ENCODE measurements at regions not wholly inside any gene's neighbourhood (a gene's known extent, or its start where the extent isn't known, plus 50 kb on each side); places are given as distances from the start of the nearest gene placed in this dataset.

DNA sequence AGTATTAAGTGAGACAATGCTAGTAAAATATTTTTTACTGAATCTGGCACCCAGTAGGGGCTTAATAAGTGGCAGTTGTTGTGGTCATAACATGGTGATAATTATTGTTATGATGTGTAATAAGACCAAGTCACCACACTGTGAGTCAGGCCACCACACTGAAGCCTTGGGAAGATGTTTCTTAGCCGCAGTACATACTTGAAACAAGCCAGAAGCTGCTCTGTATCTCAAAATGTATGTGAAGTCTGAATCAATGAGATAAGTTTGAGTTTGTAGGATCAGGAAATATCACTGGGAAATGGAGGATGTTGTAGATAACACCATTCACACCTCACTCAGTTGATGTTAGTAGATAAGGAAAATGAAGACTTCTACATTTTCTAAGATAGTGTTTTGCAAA lies 51.3 kb upstream of the PTPN3 start:
- DNase-seq, result no peak

DNA sequence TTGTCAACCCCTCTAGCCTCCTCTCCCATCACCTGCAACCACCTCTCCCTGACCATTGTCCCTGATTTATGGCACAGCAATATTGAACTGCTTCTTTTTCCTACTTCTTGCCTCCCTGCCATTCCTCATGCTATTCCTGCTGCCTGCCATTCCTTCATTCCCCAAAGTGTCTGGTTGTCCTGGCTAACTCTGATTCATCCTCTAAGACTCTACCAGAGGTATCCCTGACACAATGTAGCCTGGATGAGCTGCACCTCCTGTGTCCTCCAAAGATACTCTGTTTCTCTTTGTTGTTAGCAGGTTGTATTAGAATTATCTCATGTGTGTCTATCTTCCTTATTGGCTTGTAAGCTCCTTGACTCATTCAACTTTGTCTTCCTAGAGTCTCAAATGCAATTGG lies 53.5 kb upstream of the PTPN3 start:
- DNase-seq, result no peak

DNA sequence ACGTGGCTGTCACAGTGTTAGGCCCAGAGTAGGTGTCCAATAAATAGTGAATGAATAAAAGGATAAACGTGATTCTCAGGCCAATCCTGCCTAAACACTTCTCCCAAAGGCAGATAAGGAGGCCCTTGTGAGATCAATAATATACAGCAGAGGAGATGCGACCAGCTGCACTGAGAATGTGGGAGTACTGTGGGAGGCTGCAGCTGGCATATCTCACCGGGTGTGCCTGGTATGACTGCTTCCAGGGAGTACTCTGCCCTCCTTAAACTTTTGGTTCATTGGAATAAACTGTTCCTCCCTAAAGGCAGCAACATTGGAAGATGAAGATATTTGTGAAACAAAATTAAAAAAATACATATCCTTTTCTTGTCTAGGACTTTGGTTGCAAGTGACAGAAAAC lies 57.1 kb upstream of the PTPN3 start:
- no peak for DNase-seq

DNA sequence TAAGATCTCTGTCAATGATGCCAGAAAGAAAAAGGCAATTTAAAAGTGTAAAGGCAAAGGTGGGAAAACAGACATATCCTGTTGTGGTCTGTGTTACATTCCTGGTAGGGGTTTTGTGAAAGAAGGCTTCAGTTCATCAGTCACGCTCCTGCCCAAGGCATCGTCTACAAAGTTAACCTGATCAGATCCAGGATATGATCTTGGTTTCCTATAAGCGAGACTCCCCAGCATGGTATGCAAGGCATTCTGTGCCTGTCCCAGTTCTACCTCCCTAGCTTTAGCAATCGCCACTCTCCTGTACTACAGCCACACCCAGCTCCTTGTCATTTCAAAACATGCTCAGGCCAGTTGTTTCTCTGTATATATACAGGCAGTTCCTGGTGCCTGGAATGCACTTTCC lies 58.0 kb upstream of the PTPN3 start:
- no peak for DNase-seq

DNA sequence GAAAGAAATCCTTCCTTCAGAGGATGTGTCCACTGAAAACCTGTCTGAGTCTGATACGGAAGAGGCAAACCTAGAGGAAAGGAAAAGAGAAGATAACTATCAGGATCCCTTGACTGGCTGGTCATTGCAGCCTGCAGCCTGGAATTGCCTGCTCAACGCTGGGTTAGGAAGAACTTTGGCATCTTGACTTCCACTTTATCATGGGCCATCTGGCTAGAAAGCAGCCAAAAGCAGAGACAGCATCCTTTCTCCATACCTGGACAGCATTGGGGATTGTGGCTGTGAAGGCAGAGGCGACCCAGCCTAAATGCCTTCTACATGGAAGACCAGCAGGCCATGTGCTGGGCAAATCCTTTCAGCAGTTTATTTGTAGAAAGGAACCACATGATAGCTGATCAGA lies 58.7 kb upstream of the PTPN3 start:
- no peak for DNase-seq

DNA sequence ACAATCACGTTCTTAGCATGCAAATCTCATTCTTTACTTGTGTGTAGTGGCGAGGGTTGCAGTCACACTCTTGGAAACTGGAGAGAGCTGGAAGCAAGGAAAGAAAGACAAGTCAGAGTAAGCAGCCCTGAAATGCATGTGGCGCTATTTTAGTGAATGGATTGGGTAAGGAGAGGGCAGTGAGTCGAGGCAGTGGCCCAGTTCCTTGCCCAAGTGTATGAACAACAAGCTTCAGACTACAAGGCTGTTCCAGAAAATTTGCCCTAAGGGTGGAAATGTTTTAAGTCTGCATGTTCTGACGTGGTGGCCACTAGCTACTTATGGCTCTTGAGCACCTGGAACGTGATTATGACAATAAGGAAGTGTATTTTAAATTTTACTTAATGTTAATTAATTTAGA lies 59.4 kb upstream of the PTPN3 start:
- no peak for DNase-seq

DNA sequence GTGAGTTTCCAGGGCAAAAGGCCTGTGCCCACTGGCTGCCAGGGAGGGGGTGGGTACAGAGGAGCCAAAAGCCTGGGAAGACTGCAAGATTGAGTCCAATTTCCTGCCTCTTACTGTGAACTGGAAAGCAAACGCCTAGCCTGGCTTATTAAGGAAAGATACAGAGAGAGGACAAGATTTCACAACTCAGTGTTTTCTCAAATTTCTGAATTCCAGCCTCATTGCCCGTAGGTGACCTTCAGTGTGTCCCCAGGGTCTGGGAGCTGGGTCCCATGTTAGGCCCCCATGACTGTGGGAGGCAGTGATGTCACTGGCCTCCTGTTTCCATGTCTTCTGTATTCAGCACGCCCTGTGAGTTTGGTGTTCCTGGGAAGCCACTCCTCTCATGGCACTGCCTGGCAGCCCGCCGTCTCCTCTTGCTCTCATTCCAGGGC lies 60.6 kb upstream of the PTPN3 start:
- no peak for DNase-seq

DNA sequence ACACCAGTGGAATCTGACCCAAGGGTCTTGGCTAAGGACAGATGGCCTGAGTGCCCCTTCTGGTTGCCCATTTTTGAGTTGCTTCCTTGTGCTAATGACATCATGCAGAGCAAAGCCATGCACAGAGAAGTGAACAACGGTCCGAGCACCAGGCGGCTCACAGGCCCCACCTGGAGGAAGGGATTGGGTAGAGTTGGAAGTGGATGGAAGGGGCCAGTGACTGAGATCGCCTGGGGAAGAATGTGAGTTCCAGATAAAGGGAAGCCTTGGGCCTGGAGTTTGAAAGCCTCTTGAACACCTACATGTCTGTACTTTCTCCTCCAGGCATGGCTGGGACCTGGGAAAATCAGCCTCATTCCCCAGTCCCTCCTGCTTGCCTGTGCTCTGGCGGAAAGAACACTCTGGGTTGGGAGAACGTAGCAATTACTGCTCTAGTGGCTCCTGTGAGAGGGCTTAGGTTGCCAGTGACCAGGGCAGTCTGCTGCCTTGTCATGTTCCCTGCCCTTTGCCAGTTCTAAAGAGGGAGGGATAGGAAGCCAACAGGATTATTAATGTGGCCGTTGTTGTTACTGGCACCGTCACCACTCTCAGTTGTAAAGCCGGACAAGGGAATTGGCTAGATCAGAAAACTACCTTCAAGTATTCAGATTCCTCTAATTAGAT lies 62.5 kb upstream of the PTPN3 start:
- DNase-seq, result no peak

DNA sequence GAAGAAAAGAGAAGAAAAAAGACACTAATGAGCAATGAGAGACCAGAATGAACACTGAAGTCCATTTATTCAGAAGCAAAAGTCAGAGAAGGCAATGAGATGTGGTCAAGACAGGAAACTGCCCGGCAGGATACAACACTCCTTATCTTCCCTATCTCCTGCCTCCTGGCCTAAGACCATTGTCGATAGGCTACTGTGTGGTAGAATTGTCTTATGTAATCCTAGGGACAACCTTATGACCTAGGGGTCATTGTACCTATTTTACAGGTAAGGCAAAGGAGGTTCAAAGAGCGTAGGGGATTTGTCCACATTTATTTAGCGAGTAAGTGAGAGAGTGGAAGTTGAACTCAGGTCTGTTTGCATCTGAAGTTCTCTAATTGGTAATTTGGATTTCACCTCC lies 63.0 kb upstream of the PTPN3 start:
- DNase-seq, result no peak

DNA sequence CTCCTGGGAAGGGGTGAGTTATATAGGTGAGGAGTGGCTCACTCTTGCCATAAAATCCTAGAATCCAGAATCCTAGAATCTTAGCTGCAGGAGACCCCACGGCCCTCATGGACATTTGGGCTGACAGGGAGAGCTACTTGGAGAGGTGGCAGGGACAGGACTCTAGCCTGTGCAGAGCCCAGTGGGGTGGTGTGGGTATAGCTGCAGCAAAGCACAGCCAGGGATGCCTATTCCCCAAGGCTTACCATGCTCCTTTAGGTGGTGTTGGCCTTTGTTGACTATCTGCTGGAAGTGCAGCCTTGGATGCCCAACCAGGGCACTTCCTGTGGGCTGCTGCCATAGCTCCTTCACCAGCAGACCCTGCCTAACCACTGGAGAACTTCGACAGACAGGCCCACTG lies 70.0 kb upstream of the PTPN3 start:
- no peak for DNase-seq

DNA sequence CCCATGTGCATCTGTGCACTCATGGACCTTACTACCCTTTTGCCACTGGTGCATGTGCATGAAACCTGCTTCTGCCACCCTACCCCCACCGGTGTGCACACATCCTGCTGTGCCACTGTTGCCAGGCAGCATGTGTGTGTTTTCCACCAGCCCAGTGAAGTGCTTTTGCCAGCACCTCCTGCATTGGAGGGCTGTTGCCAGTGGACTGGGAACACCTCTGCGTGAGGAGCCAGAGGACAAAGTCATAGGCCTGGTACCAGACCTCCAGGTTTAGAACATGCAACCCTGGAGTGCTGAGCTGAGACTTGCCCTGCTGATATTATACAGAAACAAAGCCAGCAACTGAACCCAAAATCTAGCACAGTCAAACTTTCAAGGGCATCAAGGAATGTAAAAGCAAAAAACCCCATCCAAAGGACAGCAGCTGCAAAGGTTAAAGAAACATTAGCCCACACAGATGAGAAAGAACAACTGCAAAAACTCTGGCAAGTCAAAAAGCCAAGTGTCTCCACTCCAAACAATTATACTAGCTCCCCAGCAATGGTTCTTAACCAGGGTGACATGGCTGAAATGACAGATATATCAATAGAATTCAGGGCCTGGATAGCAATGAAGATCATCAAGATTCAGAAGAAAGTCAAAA lies 70.6 kb upstream of the PTPN3 start:
- no peak for DNase-seq

DNA sequence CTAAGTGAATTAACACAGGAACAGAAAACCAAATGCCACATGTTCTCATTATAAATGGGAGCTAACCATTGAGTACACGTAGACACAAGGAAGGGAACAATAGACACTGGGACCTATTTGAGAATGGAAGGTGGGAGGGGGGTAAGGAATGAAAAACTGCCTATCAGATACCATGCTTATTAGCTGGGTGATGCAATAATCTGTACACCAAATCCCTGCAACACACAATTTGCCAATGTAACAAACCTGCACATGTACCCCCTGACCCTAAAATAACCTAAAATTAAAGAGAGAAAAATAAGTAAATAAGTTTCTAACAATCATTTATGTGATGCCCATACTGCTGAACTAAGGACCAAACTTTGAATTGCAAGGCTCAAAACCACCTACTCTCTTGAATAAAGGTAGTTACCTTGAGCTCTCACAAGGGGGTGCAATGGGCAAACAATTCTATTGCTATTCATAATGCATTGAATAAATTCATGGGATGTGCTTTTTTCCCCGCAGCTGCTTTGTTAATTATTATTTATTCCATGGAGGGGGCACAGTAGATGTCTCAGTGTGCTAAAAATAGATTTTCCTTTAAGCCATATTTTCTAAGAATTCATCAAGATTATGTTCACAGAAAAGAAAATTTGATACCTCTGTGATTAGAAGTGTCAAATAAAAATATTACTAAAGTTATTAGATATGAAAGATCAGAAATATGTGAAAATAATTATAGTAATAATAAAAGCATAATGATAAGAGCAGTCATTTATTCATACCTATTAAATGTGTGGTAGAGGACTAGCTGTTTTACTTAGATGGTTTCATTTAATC lies 76.2 kb upstream of the PTPN3 start:
- no peak for DNase-seq

DNA sequence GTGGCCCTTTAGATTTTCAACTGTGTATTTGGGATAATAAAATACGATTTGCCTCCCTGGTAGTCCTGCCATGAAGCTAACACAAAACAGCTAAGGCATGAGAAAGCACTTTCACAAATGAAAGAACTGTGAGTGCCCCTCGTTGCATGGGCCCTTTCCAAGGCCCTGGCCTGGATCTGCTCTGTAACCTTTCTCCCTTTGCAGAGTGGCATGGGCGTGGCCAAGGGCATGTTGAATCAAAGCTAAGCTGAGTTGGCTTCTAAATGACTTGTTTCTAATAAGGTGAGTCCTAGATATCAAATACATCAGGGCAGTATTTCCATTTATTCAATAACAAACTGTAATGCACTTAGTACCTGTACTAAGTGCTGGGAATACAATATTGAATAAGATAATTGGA lies 78.7 kb upstream of the PTPN3 start:
- DNase-seq, result no peak

DNA sequence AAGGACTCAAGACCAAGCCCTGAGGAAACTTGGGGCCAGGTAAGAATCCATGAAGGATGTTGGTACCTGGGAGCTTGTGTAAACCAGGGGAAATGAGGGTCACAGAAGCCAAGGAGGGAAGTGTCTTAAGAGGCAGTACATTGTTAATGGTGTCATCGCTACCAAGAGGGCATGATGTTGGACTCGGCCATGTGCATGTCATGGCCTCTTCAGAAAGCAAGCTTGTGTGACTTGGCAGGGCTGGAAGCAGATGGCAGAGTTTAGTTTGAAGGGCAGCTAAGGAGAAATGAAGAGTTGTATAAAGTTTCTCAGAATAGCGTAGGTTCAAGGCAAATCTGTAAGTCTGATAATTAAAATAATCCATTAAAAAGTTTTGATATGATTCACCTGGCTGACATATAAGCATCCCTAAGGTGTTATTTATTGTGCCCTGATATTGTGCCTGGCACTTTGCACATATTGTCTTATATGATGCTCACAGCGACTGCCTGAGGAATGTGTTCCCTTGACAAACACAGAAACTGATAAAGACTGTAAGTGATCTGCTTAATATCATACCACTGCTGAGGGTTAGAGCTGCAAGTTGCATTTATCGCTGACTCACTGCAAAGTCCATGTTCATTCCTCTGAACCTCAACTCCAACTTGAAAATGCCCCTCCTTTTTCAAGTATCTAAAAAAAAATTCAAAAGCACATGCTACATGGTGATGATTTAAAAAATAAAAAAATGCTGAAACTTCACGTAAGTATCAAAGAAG lies 81.3 kb upstream of the PTPN3 start:
- DNase-seq, result no peak

DNA sequence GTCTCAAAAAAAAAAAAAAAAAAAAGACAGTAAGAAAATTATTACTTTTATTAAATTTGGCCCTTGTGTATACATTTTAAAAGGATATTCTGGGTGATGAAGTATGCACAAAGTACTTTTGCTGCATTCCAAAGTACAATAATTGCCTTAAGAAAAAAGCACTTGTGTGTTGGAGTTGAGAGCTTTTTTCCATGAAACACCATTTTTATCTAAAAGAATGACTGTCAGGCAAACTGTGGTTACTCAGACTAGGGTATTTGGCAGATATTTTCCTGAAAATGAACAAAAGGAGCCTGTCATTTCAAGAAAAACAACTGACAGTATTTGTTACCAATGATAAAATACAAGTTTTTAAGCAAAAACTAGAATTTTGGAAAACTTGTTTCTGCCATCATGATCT lies 84.3 kb upstream of the PTPN3 start:
- no peak for DNase-seq

DNA sequence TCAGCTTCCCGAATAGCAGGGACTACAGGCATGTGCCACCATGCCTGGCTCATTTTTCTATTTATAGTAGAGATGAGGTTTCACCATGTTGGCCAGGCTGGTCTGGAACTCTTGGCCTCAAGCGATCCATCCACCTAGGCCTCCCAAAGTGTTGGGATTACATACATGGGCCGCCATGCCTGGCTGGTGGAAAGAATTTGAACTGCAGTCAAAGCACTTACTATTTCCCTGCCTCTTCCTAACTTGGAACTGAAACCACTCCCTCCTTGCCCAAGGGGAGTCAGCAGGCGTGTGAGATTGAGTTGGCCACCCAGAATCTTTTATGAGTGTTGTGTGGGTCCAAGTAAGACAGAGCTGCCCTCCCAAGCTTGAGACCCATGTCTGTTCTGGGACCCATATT lies 86.1 kb upstream of the PTPN3 start:
- DNase-seq, result no peak

DNA sequence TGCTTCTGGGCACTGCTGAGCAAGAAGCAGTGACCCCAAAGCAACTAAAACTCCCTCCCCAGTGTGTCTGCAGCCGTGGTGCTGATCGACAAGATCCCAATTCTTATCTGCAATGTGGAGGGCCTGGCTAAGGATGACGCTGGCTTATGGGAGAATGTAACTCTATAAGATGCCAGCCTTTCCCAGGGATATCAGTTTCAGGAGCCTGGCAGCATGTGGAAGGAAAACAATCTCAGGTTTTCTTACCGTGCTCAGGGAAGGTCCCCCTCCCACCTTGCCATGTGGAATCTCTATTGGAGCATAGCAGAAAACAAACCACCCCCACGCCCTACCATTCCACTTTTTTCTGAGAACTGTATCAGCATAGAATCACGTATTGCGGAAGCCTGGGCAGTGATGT lies 87.7 kb upstream of the PTPN3 start:
- no peak for DNase-seq

DNA sequence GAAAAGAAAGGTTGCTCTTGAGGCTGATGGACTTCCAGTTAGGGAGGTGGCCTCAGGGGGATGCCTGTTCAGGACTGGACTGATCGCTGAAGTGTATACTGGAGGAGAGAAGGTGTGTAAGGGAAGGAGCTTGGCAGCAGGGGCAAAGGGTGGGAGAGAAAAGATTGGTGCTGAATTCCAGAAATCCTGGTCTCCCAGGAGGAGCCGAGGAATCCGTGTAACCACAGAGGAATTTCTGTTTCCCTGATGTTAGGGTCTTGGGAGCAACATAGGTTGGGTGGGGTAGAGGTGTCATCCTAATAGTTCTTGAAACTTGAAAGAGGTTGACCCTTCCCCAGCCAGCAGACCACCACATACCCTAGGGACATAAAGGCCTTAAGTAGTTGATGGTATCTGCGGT lies 88.9 kb upstream of the PTPN3 start:
- no peak for DNase-seq

DNA sequence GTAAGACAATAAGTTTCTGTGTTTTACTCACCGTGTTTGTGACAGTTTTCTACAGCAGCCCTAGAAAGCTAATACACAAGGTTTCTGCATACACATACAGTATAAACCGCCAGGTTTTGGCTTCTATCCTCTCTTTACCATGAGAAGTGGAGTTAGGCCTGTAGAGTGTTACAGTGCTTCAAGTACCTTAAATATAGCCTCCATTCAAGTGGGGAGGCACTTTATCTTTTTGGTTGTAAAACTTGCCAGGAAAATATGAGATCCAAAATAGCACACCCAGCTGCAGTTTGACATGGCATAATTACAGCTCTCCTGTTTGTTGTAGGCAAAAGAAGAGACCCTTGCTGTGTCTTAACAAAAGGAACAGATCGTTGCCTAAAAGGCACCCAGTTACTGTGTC lies 90.3 kb upstream of the PTPN3 start:
- DNase-seq, result no peak

DNA sequence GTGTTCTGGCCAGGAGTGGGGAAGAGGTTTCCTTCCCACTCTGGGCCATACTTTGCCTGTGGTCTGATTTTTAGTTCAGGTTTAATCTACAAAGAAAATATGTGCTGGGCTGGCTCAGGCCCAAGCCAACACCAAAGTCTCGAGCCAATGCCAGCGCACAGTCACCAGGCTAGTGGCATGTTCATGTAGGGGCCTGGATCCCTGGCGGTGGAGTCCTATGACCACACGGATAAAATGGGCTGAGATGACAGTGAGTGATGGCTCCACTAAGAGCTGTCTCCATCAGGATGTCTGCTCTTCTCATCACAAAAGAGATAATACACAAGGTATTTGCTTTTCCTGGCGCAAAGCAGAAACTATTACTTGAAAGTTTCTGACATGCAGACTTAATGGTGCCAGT lies 92.9 kb upstream of the PTPN3 start:
- DNase-seq, result no peak

DNA sequence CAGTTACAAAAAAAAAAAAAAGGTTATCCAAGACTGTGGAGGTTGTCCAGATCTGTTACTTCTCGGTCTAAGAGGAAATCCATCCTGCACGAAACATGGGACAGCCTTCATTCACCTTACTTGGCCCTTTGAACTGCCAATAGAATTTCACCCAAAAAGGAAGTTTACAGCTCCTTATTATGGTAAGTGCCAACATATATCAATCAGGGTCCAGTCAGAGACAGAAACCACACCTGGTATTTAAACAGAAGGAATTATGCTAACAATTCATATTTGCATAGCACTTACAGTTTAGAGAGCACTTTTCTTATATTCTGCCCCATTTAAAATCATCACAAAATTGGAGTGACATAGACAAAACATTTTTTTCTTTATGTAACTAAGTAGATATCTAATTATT lies 93.6 kb upstream of the PTPN3 start:
- no peak for DNase-seq

DNA sequence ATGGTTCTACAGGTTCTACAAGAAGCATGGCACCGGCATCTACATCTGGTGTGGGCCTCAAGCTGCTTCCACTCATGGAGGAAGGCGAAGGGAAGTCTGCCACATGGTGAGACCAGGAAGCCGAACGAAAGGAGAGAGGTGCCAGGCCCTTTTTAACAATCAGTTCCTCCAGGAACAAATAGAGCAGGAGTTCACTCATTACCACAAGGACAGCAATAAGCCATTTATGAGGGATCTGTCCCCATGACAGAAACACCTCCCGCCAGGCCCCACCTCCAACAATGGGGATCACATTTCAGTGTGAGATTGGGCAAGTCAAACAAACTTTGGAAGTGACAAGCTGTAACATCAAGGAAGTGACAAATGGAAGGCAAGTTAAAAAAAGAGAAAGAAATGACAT lies 95.5 kb upstream of the PTPN3 start:
- DNase-seq, result no peak

DNA sequence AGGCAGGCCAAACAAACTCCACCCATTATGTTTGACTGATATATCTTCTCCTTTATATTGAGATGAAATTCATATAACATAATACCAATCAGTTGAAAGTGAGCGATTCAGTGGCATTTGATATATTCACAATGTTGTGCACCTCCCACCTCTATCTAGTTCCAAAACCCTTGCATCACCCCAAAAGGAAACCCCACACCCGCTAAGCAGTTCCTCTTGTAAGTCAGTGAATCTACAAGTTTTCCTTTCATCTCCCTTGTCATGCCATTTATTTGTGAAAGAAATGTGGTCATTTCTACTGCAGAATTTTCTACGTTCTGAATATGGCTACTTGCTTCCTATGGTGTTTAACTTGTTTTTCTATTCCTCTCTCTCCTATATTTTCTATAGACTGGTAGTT lies 99.4 kb upstream of the PTPN3 start:
- no peak for DNase-seq

DNA sequence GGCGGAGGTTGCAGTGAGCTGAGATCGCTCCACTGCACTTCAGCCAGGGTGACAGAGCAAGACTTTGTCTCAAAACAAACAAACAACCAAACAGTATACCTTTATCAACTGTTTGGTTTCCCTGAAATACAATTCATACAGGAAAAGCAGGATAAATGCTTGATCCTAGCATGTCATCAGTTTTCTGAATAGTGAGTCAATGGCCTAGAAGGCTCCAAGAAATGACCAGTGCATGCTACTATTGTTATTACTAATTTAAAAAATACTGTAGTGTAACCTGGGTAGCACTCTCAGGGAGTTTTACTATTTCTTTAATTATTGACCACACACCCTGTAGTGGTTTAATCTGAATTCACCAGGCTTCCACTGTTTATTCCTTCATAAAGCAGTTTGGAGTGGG lies 101.0 kb upstream of the PTPN3 start:
- DNase-seq, result no peak
